ENCODE measurements at regions not wholly inside any gene's neighbourhood (a gene's known extent, or its start where the extent isn't known, plus 50 kb on each side); places are given as distances from the start of the nearest gene placed in this dataset.

DNA sequence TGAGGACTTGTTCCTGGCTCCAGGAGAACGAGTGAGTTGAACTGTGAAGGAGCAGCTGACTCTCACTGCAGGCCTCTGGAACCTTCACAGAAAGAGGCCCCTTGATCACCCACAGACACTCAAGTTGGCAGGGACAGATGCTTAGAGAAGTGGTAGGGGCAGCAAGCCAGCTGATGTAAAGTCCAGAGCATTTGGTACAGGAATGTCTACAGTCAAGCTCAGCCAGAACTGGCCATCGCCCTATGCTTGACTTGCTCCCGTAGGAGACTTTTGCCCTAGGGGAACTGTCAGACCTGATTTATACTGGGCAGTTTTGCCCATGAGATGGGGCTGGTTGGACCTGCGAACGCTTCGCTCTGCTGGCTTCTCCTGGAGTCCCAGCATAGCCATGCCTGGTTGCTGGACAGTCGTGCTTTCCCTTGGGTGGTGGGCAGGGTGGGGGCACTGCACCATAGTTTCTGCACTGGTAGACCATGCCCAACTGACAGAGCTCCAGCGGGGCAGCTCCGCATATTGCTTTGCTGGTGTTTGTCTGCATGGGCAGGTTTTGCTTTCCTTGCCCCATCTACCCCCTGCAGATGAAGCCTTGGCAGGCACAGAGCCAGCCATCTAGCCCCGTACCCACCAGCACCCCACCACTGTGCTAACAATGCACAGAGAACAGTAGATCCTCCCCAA, 977.7 kb downstream of the JRKL start:
- no peaks in the 10 kb centered on the region for H3K27me3 ChIP-seq (ENCODE audit: insufficient read depth, low read length)
- no peak overlapping the region for H2AFZ ChIP-seq (ENCODE audit: low read length)
- Mint-ChIP-seq H3K9me3 (peaks cover 0 to 3% of the 10 kb centered on the region in 2 experiments; a peak in 3 of 5 replicates), H3K4me3 (no peak overlapping the region), H3K27ac (no peak overlapping the region; a peak in 1 of 7 replicates), H3K4me1 (no peaks in the 10 kb centered on the region), H3K36me3 (ENCODE audit: insufficient read depth in 1 of 3, low read depth in 3 of 3) (no peaks in the 10 kb centered on the region; a peak in 2 of 7 replicates), H3K27me3 (ENCODE audit: low read depth) (no peaks in the 10 kb centered on the region; the same call in 1 of the 2 replicates)
- no peak overlapping the region for H4K8ac ChIP-seq (replicated peaks; ENCODE audit: insufficient read length, low read depth, low read length)
- H2BK120ac ChIP-seq (ENCODE audit: low read depth, low read length, poor library complexity, severe bottlenecking), result no peak overlapping the region
- no peak overlapping the region for H2BK20ac ChIP-seq (ENCODE audit: low read depth, low read length, poor library complexity, severe bottlenecking)
- no peak overlapping the region for H4K5ac ChIP-seq (ENCODE audit: insufficient read length, low read depth, low read length)
- no peak overlapping the region for H2BK12ac ChIP-seq (ENCODE audit: insufficient read length, low read depth, low read length)
- no peak overlapping the region for H2AK5ac ChIP-seq (ENCODE audit: insufficient read length, low read length)
- no peaks in the 10 kb centered on the region for H3K4me1 ChIP-seq (ENCODE audit: insufficient read depth, low read length)
- TF ChIP-seq, protein P1, sequence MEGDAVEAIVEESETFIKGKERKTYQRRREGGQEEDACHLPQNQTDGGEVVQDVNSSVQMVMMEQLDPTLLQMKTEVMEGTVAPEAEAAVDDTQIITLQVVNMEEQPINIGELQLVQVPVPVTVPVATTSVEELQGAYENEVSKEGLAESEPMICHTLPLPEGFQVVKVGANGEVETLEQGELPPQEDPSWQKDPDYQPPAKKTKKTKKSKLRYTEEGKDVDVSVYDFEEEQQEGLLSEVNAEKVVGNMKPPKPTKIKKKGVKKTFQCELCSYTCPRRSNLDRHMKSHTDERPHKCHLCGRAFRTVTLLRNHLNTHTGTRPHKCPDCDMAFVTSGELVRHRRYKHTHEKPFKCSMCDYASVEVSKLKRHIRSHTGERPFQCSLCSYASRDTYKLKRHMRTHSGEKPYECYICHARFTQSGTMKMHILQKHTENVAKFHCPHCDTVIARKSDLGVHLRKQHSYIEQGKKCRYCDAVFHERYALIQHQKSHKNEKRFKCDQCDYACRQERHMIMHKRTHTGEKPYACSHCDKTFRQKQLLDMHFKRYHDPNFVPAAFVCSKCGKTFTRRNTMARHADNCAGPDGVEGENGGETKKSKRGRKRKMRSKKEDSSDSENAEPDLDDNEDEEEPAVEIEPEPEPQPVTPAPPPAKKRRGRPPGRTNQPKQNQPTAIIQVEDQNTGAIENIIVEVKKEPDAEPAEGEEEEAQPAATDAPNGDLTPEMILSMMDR (conservative IDR thresholded peaks at IDR 0.05), result no peak
- no peak overlapping the region; the same call in 1 of the 2 replicates for H3K14ac ChIP-seq (ENCODE audit: insufficient read depth, low read length)
- WGBS (ENCODE audit: extremely low coverage, insufficient read length, low lambda C conversion rate), result no CpG with 5 or more reads among the region's 10 CpGs
- H3K79me1 ChIP-seq (ENCODE audit: insufficient read depth, low read depth, low read length, poor library complexity, severe bottlenecking), result no peaks in the 10 kb centered on the region
- H3K56ac ChIP-seq (ENCODE audit: insufficient read length, low read depth, low read length), result no peak overlapping the region
- no peak overlapping the region for H3K4me2 ChIP-seq (ENCODE audit: insufficient read depth, insufficient read length, low read length)
- no peaks in the 10 kb centered on the region for H3K9me3 ChIP-seq (ENCODE audit: control insufficient read depth, low read depth, low read length)
- no peak overlapping the region for H3K9ac ChIP-seq (ENCODE audit: extremely low read depth, insufficient read length, low read length)
- no peaks in the 10 kb centered on the region for H4K20me1 ChIP-seq (ENCODE audit: control insufficient read depth, insufficient read depth, insufficient read length)
- no peak overlapping the region for H3K18ac ChIP-seq (ENCODE audit: insufficient read length, low read depth, low read length)
- no peak overlapping the region for H2BK15ac ChIP-seq (ENCODE audit: low read depth, low read length)
- H3K27ac ChIP-seq (ENCODE audit: insufficient read length, low read depth, low read length), result no peak overlapping the region
- no peaks in the 10 kb centered on the region for H3K23me2 ChIP-seq (ENCODE audit: insufficient read length, low read depth, low read length, poor library complexity, severe bottlenecking)
- no peak overlapping the region for H3K23ac ChIP-seq (ENCODE audit: insufficient read length, low read depth, low read length)
- no peaks in the 10 kb centered on the region for H3K79me2 ChIP-seq (ENCODE audit: insufficient read depth, low read length)
- H4K91ac ChIP-seq (ENCODE audit: insufficient read length, low read depth, low read length), result no peak overlapping the region
- no peak for DNase-seq
- H2BK5ac ChIP-seq (ENCODE audit: insufficient read length, low read length), result no peak overlapping the region
- no peak overlapping the region for H3K4ac ChIP-seq (ENCODE audit: low read depth, low read length)
- H3T11ph ChIP-seq (ENCODE audit: low read length), result no peak overlapping the region
